ENCODE measurements at regions not wholly inside any gene's neighbourhood (a gene's known extent, or its start where the extent isn't known, plus 50 kb on each side); places are given as distances from the start of the nearest gene placed in this dataset.
A peak's percentile ranks its signal among the peaks of the same experiment; 100 is the strongest.

GRCh38 chr20:6636209-6637159, 131.0 kb upstream of the BMP2 start:
- Histone ChIP-seq H3K9ac (replicated peaks in 1 of 4; ENCODE audit: extremely low read depth in 1 of 4, low read depth in 3 of 4, low read length in 3 of 4) (no peak overlapping the region), H3K56ac (replicated peaks; ENCODE audit: insufficient read length, low read depth, low read length) (no peak overlapping the region), H3K23ac (ENCODE audit: insufficient read length) (no peak overlapping the region), H2BK20ac (ENCODE audit: low read length) (0 out of 2 replicates have a peak overlapping the region, but pooled peaks have one; percentile 67), H2BK12ac (ENCODE audit: low read depth, low read length) (no peak overlapping the region), H3K27me3 (replicated peaks in 1 of 4; ENCODE audit: control insufficient read depth in 3 of 4, extremely low read depth in 1 of 4, insufficient read depth in 3 of 4, low read length in 3 of 4) (no peaks in the 10 kb centered on the region), H3K36me3 (ENCODE audit: control insufficient read depth in 2 of 4, insufficient read depth in 4 of 4, low read length in 3 of 4) (no peaks in the 10 kb centered on the region; a peak in 1 of 8 replicates), H3K79me2 (ENCODE audit: control insufficient read depth in 1 of 2, insufficient read depth in 2 of 2, low read length in 2 of 2) (no peaks in the 10 kb centered on the region), H3K4me3 (ENCODE audit: extremely low read depth in 1 of 4, insufficient read depth in 2 of 4, low read depth in 3 of 4, low read length in 4 of 4) (no peak overlapping the region), H3K79me1 (ENCODE audit: low read depth, low read length) (no peaks in the 10 kb centered on the region), H2AK5ac (ENCODE audit: low read depth, low read length) (no peak overlapping the region), H3K23me2 (ENCODE audit: low read depth, low read length) (no peaks in the 10 kb centered on the region; the same call in 1 of the 2 replicates), H3K14ac (ENCODE audit: insufficient read length) (no peak overlapping the region), H2BK120ac (replicated peaks; ENCODE audit: low read depth, low read length) (no peak overlapping the region), H3K4ac (replicated peaks; ENCODE audit: insufficient read length, low read depth, low read length) (no peak overlapping the region), H4K20me1 (replicated peaks in 1 of 2; ENCODE audit: control insufficient read depth in 1 of 2, insufficient read depth in 2 of 2, low read length in 2 of 2) (no peaks in the 10 kb centered on the region), H4K91ac (replicated peaks; ENCODE audit: insufficient read length, low read length) (peak overlapping the region; percentile 15), H3K9me3 (ENCODE audit: insufficient read depth in 2 of 2, low read depth in 1 of 2, low read length in 1 of 2) (no peaks in the 10 kb centered on the region), H2AFZ (ENCODE audit: low read length) (no peak overlapping the region), H3K4me1 (replicated peaks in 1 of 4; ENCODE audit: control insufficient read depth in 3 of 4, insufficient read depth in 4 of 4, low read length in 3 of 4) (peaks cover 0 to 4% (median 1%) of the 10 kb centered on the region in 4 experiments; a peak in 2 of 7 replicates), H2BK5ac (ENCODE audit: low read depth, low read length) (no peak overlapping the region; the same call in 1 of the 2 replicates), H3K4me2 (ENCODE audit: insufficient read depth in 1 of 2, low read depth in 2 of 2, low read length in 2 of 2) (no peak overlapping the region), H3K27ac (ENCODE audit: low read depth, low read length) (no peak overlapping the region), H3K18ac (ENCODE audit: extremely low read depth, low read length) (no peak overlapping the region), H2BK15ac (ENCODE audit: low read length) (no peak overlapping the region), H4K5ac (ENCODE audit: insufficient read length, low read depth, low read length) (no peak overlapping the region), H4K8ac (ENCODE audit: extremely low read depth, insufficient read depth, low read length) (no peak overlapping the region)
- ChIA-PET CTCF (ENCODE audit: partially characterized antibody) (interaction anchor here (0.6 to 3.2 kb wide), 43 partner anchors 8 to 642 kb away, joined by 3 to 15 read pairs (median 3); no protein-coding TSS in a partner anchor), POLR2A (ENCODE audit: partially characterized antibody) (no interaction called here)
- DNase-seq (ENCODE audit: low read depth in 1 of 2, low spot score in 2 of 2): no peak
- peak; percentile 72 for FAIRE-seq
- WGBS, 2 experiments (ENCODE audit: extremely low coverage in 1 of 2, insufficient coverage in 1 of 2, insufficient read length in 1 of 2, insufficient replicate concordance in 2 of 2, low coverage in 1 of 2, low lambda C conversion rate in 2 of 2, missing lambda C conversion rate in 1 of 2): 65% methylated on average over 8 of the region's 8 CpGs; no CpG with 5 or more reads in 1 of the 2 experiments
- TF ChIP-seq, protein P1, sequence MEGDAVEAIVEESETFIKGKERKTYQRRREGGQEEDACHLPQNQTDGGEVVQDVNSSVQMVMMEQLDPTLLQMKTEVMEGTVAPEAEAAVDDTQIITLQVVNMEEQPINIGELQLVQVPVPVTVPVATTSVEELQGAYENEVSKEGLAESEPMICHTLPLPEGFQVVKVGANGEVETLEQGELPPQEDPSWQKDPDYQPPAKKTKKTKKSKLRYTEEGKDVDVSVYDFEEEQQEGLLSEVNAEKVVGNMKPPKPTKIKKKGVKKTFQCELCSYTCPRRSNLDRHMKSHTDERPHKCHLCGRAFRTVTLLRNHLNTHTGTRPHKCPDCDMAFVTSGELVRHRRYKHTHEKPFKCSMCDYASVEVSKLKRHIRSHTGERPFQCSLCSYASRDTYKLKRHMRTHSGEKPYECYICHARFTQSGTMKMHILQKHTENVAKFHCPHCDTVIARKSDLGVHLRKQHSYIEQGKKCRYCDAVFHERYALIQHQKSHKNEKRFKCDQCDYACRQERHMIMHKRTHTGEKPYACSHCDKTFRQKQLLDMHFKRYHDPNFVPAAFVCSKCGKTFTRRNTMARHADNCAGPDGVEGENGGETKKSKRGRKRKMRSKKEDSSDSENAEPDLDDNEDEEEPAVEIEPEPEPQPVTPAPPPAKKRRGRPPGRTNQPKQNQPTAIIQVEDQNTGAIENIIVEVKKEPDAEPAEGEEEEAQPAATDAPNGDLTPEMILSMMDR (IDR thresholded peaks at IDR 0.05; ENCODE audit: control extremely low read depth in 1 of 3, insufficient read depth in 1 of 3, low read depth in 1 of 3, low read length in 3 of 3): peak in 2 of 3 experiments; percentile 55 to 66; a peak in 3 of 4 replicates
- TF ChIP-seq SIN3A (conservative IDR thresholded peaks at IDR 0.05 in 1 of 2, IDR thresholded peaks at IDR 0.05 in 1 of 2; ENCODE audit: low read depth in 1 of 2, low read length in 2 of 2) (no peak), SRF (IDR thresholded peaks at IDR 0.05; ENCODE audit: low read depth, low read length) (no peak), TBP (IDR thresholded peaks at IDR 0.05; ENCODE audit: low read depth, low read length) (no peak), RAD21 (IDR thresholded peaks at IDR 0.05 in 1 of 2, conservative IDR thresholded peaks at IDR 0.05 in 1 of 2; ENCODE audit: low read depth in 2 of 2, low read length in 2 of 2) (peak; percentile 72 to 74), BACH1 (IDR thresholded peaks at IDR 0.05; ENCODE audit: low read length) (no peak)
